GM19324 (cell line): ENCODE measurements at regions not wholly inside any gene's neighbourhood (a gene's known extent, or its start where the extent isn't known, plus 50 kb on each side); places are given as distances from the start of the nearest gene placed in this dataset.
"Not testable (repeated sequence)": the region's sequence is repeated elsewhere in the genome, so short reads cannot be mapped to it uniquely, and the experiment has no call there.

Experiments used
- ATAC-seq: cut with Tn5 transposase; IDR thresholded peaks from one replicate; pipeline ENCODE4 v1.9.1; 2021; ENCODE audit warnings: mild to moderate bottlenecking, moderate library complexity; ENCODE audit not compliant: unreplicated experiment, low FRiP score

GRCh38 chr16:60820361-60820760, 1215.9 kb downstream of the CDH8 start:
- no peak for ATAC-seq

- ATAC-seq: no peak
Measured at GRCh38 chr16:60818465-60818864, 1217.8 kb downstream of the CDH8 start.

GRCh38 chr16:60816461-60816860, 1219.8 kb downstream of the CDH8 start:
- no peak for ATAC-seq

GRCh38 chr16:60815865-60816264, 1220.4 kb downstream of the CDH8 start:
- no peak for ATAC-seq

- ATAC-seq: no peak
Measured at GRCh38 chr16:60815033-60815432, 1221.2 kb downstream of the CDH8 start.

GRCh38 chr16:60811657-60812056, 1224.6 kb downstream of the CDH8 start:
- ATAC-seq: no peak

- no peak for ATAC-seq
Measured at GRCh38 chr16:60811051-60811608, 1225.1 kb downstream of the CDH8 start.

GRCh38 chr16:60810250-60810649, 1226.0 kb downstream of the CDH8 start:
- ATAC-seq: no peak

GRCh38 chr16:60792437-60792836, 1243.8 kb downstream of the CDH8 start:
- no peak for ATAC-seq

- ATAC-seq: no peak
Measured at GRCh38 chr16:60788631-60789030, 1247.6 kb downstream of the CDH8 start.

GRCh38 chr16:60776281-60776680, 1260.0 kb downstream of the CDH8 start:
- no peak for ATAC-seq

GRCh38 chr16:60771138-60771537, 1265.1 kb downstream of the CDH8 start:
- no peak for ATAC-seq

- not testable (repeated sequence) for ATAC-seq
Measured at GRCh38 chr16:60770384-60770783, 1265.9 kb downstream of the CDH8 start.

GRCh38 chr16:60763869-60764268, 1272.4 kb downstream of the CDH8 start:
- no peak for ATAC-seq

- ATAC-seq: no peak
Measured at GRCh38 chr16:60755907-60756306, 1280.3 kb downstream of the CDH8 start.

- ATAC-seq: no peak
Measured at GRCh38 chr16:60748366-60748765, 1287.9 kb downstream of the CDH8 start.

- ATAC-seq: no peak
Measured at GRCh38 chr16:60744198-60744597, 1292.0 kb downstream of the CDH8 start.

GRCh38 chr16:60741810-60742209, 1294.4 kb downstream of the CDH8 start:
- ATAC-seq: no peak

GRCh38 chr16:60739737-60740683, 1296.2 kb downstream of the CDH8 start:
- ATAC-seq: no peak

- ATAC-seq: no peak
Measured at GRCh38 chr16:60731329-60732050, 1304.7 kb downstream of the CDH8 start.

- ATAC-seq: no peak
Measured at GRCh38 chr16:60729051-60729450, 1307.2 kb downstream of the CDH8 start.
